ENCODE measurements at regions not wholly inside any gene's neighbourhood (a gene's known extent, or its start where the extent isn't known, plus 50 kb on each side); places are given as distances from the start of the nearest gene placed in this dataset.

DNA sequence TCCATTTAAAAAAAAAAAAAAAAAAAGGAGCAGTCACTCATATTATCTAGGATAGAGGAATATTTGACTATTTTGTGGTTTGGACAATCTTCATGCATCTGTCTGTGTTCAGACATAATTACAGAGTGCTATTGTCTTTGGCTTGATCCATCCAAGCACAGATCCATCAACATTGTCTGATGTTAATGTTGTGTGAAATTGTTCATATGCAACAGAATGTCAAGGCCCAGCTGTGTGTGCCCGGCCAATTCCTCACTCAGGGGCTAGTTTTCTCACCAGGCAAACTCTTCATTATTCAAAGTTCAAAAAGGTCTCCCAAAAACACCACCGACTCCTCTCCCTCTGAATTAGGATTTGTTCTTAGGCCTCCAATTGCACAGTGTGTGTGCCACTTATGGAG is 324.9 kb upstream of the TMTC1 start:
- intact Hi-C loops (cut with DNase I) = no loop called here
- no peak for ATAC-seq
- no peaks in the 10 kb centered on the region for H3K27me3 ChIP-seq

DNA sequence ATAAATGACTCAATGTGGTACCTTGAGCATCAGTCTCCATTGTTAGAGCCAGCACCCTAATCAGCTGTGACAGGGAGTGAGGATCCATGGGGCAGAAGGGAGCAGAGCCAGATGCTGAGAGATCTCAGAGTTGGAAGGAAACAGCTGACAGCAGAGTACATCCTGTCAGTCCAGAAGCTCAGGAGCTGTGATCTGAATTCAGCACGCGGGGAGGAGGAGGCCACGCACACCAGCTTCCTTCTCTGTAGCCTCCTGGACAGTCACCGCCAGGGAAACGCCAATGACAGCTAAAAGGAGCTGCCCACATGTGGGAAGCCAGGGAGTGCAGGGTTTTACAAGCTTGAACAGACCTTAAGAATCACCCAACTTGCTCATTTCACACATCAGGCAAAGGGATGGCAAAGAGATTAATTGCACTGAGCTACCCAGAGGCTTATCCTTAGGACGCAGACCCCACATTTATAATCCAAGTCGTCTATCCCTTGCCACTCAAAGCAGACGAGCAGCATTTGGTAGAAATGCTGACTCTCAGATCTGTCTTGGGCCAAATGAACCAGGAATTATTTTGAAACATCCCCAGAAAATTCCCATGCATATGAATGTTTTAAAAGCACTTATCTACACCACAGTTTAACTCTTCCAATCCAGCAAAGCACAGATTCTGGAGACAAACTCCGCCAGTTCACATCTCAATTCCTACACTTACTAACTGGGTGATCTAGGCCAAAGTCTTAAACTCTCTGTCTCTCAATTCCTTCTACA is 322.6 kb upstream of the TMTC1 start:
- Histone ChIP-seq H3K27me3 (no peaks in the 10 kb centered on the region), H3K4me3 (no peak overlapping the region), H3K9me3 (peaks cover 0 to 10% of the 10 kb centered on the region in 2 donors), H3K27ac (no peak overlapping the region), H3K4me1 (no peaks in the 10 kb centered on the region), H3K36me3 (no peaks in the 10 kb centered on the region)
- intact Hi-C loops (cut with DNase I) = no loop called here
- TF ChIP-seq, protein P1, sequence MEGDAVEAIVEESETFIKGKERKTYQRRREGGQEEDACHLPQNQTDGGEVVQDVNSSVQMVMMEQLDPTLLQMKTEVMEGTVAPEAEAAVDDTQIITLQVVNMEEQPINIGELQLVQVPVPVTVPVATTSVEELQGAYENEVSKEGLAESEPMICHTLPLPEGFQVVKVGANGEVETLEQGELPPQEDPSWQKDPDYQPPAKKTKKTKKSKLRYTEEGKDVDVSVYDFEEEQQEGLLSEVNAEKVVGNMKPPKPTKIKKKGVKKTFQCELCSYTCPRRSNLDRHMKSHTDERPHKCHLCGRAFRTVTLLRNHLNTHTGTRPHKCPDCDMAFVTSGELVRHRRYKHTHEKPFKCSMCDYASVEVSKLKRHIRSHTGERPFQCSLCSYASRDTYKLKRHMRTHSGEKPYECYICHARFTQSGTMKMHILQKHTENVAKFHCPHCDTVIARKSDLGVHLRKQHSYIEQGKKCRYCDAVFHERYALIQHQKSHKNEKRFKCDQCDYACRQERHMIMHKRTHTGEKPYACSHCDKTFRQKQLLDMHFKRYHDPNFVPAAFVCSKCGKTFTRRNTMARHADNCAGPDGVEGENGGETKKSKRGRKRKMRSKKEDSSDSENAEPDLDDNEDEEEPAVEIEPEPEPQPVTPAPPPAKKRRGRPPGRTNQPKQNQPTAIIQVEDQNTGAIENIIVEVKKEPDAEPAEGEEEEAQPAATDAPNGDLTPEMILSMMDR (IDR thresholded peaks at IDR 0.05) = no peak
- ATAC-seq = no peak
- DNase-seq = no peak

More for the DNA sequence above, 324.9 kb upstream of the TMTC1 start:
- Histone ChIP-seq H3K27ac (no peak overlapping the region), H3K4me1 (no peaks in the 10 kb centered on the region), H3K9me3 (peaks cover 0 to 10% of the 10 kb centered on the region in 2 donors), H3K4me3 (no peak overlapping the region), H3K36me3 (no peaks in the 10 kb centered on the region)
- no peak for DNase-seq
- TF ChIP-seq, protein P1 (IDR thresholded peaks at IDR 0.05) = no peak

DNA sequence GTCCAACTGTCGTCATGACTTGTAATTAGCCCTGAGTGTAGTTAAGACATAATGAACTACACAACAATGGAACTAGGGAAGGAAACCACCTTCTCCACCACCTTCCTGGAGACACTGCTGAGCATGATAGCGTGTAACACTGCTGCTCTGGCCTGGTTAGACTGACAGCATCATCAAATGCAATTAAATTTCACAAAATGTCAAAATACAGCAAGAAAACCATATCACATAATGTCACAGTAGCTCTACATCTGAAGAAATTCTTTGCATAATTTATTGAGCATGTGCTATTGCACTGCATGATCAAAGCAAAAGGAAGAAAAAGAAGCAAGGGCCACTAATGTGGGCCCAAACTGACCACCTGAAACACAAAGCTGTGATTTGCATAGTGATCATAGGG is 321.8 kb upstream of the TMTC1 start:
- no peak for ATAC-seq
- H3K27ac ChIP-seq = no peak overlapping the region
- no peak overlapping the region for H3K4me3 ChIP-seq
- TF ChIP-seq, protein P1 (IDR thresholded peaks at IDR 0.05) = no peak
- no peaks in the 10 kb centered on the region for H3K4me1 ChIP-seq
- peaks cover 0 to 10% of the 10 kb centered on the region in 2 donors for H3K9me3 ChIP-seq
- H3K36me3 ChIP-seq = no peaks in the 10 kb centered on the region
- no peaks in the 10 kb centered on the region for H3K27me3 ChIP-seq
- intact Hi-C loops (cut with DNase I) = no loop called here
- no peak for DNase-seq

DNA sequence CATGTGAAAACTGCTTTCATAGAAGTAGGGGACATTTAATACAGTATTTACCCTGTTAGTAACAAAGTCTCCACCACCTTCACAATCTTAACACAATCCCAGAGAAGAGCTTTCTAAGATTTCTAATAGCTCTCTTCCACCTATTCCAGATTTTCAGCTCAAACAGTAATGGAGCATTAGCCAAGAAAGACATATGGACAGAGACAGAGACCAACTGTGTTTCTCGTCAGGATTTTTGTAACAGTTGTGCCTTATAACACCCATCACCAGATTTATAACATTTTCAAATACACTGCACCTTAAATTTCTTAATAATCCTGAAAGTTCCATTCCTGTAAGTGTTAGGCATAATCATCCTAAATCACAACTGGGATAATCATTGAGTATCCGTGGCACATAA is 321.2 kb upstream of the TMTC1 start:
- intact Hi-C loops (cut with DNase I) = no loop called here
- Histone ChIP-seq H3K36me3 (no peaks in the 10 kb centered on the region), H3K27me3 (no peaks in the 10 kb centered on the region), H3K27ac (no peak overlapping the region), H3K9me3 (peaks cover 0 to 10% of the 10 kb centered on the region in 2 donors), H3K4me3 (no peak overlapping the region), H3K4me1 (no peaks in the 10 kb centered on the region)
- DNase-seq = no peak
- ATAC-seq = no peak
- TF ChIP-seq, protein P1 (IDR thresholded peaks at IDR 0.05) = no peak

DNA sequence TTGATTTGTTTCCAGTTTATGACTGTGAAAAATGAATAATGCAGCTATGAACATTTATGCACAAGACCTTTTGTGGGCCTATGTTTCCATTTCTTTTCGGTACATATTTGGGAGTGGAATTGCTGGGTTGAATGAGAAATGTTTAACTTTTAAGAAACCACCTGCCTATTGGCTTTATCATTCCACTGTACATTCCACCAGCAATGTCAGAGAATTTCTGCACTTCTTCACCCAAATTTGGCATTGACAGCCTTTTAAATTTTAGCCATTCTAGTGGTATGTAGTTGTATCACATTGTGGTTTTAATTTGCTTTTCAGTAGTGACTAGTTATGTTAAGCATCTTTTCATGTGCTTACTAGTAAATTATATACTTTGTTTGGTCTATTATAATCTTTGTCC is 317.0 kb upstream of the TMTC1 start:
- Histone ChIP-seq H3K9me3 (no peaks in the 10 kb centered on the region), H3K27ac (no peak overlapping the region), H3K36me3 (no peaks in the 10 kb centered on the region), H3K4me1 (no peaks in the 10 kb centered on the region), H3K4me3 (no peak overlapping the region), H3K27me3 (no peaks in the 10 kb centered on the region)
- ATAC-seq = no peak
- intact Hi-C loops (cut with DNase I) = no loop called here
- no peak for DNase-seq
- TF ChIP-seq, protein P1 (IDR thresholded peaks at IDR 0.05) = no peak

Data from left lung (tissue), 4 donors.